ENCODE measurements at regions not wholly inside any gene's neighbourhood (a gene's known extent, or its start where the extent isn't known, plus 50 kb on each side); places are given as distances from the start of the nearest gene placed in this dataset.

GRCh38 chr18:41842886-41843285 lies 112.1 kb upstream of the PIK3C3 start:
- no peak for ATAC-seq
- DNase-seq: no peak
- H3K36me3 ChIP-seq: no peaks in the 10 kb centered on the region
- no peak overlapping the region for H3K4me3 ChIP-seq
- H3K27ac ChIP-seq: no peak overlapping the region
- intact Hi-C loops (cut with DNase I): no loop called here
- H3K4me1 ChIP-seq: no peaks in the 10 kb centered on the region
- no peaks in the 10 kb centered on the region for H3K9me3 ChIP-seq
- no peak for TF ChIP-seq CTCF (IDR thresholded peaks at IDR 0.05)
- H3K27me3 ChIP-seq (ENCODE audit: low read depth): no peaks in the 10 kb centered on the region

- H3K27me3 ChIP-seq (ENCODE audit: low read depth): no peaks in the 10 kb centered on the region
- DNase-seq: no peak
- H3K27ac ChIP-seq: no peak overlapping the region
- H3K4me3 ChIP-seq: no peak overlapping the region
- H3K9me3 ChIP-seq: no peaks in the 10 kb centered on the region
- no peaks in the 10 kb centered on the region for H3K4me1 ChIP-seq
- intact Hi-C loops (cut with DNase I): no loop called here
- TF ChIP-seq CTCF (IDR thresholded peaks at IDR 0.05): no peak
- H3K36me3 ChIP-seq: no peaks in the 10 kb centered on the region
- no peak for ATAC-seq
Measured at GRCh38 chr18:41829647-41830516, 125.2 kb upstream of the PIK3C3 start.

GRCh38 chr18:41828137-41828536 lies 126.9 kb upstream of the PIK3C3 start:
- TF ChIP-seq CTCF (IDR thresholded peaks at IDR 0.05): no peak

GRCh38 chr18:41820784-41821183 lies 134.2 kb upstream of the PIK3C3 start:
- TF ChIP-seq CTCF (IDR thresholded peaks at IDR 0.05): no peak
- ATAC-seq (no peak), DNase-seq (no peak)
- H3K9me3 ChIP-seq: no peaks in the 10 kb centered on the region
- H3K27ac ChIP-seq: no peak overlapping the region
- no peak overlapping the region for H3K4me3 ChIP-seq
- H3K27me3 ChIP-seq (ENCODE audit: low read depth): no peaks in the 10 kb centered on the region
- intact Hi-C loops (cut with DNase I): no loop called here
- no peaks in the 10 kb centered on the region for H3K4me1 ChIP-seq
- no peaks in the 10 kb centered on the region for H3K36me3 ChIP-seq

More at GRCh38 chr18:41828137-41828536, 126.9 kb upstream of the PIK3C3 start:
- no peaks in the 10 kb centered on the region for H3K9me3 ChIP-seq
- H3K27me3 ChIP-seq (ENCODE audit: low read depth): no peaks in the 10 kb centered on the region
- DNase-seq (no peak), ATAC-seq (no peak)
- no peaks in the 10 kb centered on the region for H3K36me3 ChIP-seq
- H3K4me1 ChIP-seq: no peaks in the 10 kb centered on the region
- intact Hi-C loops (cut with DNase I): no loop called here
- no peak overlapping the region for H3K4me3 ChIP-seq
- H3K27ac ChIP-seq: no peak overlapping the region

GRCh38 chr18:41818381-41819355 lies 136.4 kb upstream of the PIK3C3 start:
- ATAC-seq (no peak), DNase-seq (no peak)
- Histone ChIP-seq H3K27ac (no peak overlapping the region), H3K4me3 (no peak overlapping the region), H3K36me3 (no peaks in the 10 kb centered on the region), H3K9me3 (no peaks in the 10 kb centered on the region), H3K4me1 (no peaks in the 10 kb centered on the region), H3K27me3 (ENCODE audit: low read depth) (no peaks in the 10 kb centered on the region)
- no peak for TF ChIP-seq CTCF (IDR thresholded peaks at IDR 0.05)
- intact Hi-C loops (cut with DNase I): no loop called here
